NOMO-1 treated with DMSO at 0.1 percent for 48 hours (cell line): ENCODE measurements at regions not wholly inside any gene's neighbourhood (a gene's known extent, or its start where the extent isn't known, plus 50 kb on each side); places are given as distances from the start of the nearest gene placed in this dataset.

Experiments
- DNase-seq: peaks from one replicate; lab custom pipeline; 2025; ENCODE audit not compliant: unreplicated experiment; lab: John Stamatoyannopoulos, UW

DNA sequence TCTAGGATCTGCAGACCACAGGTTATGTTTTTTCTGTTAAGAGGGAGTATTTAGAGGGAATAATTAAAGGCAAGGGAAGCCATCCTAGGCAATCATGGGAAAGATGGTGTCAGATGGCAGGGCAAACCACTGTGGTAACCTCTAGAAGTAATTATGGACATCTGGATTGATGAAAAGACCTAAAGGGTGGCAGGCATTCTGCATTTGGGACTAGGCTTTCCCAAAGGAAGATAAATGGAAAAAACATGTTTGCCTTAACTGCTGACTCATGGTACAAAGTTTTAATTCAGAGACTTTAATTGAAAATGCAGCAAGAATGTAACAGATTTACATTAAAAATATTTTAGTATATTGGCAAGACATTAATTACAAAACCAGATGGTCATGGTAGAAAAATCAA lies 88.1 kb downstream of the TMEM30B start:
- no peak for DNase-seq

DNA sequence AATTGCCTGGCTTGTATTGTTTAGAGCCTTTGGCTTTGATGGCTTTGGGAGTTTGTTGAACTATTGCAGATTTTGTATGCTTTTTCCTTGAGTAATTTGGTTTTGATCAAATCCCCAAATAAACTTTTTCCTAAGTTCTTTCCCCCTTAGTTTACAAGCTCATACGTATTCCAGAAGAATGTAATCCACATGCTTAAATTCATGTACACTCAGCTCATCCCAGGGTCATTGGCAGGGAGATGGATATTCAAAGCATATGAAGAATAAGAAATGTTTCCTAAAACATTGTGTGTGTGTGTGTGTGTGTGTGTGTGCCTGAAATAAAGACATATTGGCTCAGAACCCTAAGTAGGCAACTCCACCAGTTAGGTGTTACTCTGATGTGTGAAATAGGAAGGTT lies 89.4 kb downstream of the TMEM30B start:
- no peak for DNase-seq

DNA sequence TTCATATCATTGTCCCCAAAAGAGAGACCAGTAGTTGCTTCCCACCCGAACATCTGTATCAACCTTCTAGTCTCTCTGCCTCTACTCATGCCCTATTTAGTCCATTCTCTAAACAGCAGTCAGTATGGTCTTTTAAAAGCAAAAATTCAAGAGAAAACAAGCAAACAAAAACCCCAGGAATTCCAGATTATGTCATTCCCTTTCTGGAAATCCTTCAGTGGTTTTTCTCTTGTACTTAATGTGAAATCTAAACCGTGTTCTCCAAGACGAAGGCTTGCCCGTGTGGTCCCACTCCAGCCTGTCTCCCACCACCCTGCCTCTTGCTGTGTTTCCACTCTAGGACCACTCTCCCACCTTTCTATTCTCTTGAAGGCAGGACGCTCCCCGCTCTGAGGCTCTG lies 90.8 kb downstream of the TMEM30B start:
- DNase-seq: no peak

- DNase-seq: peak; percentile 43
These were observed 91.9 kb downstream of the TMEM30B start for GRCh38 chr14:61188978-61189808.

- DNase-seq: no peak
These were observed 92.9 kb downstream of the TMEM30B start for GRCh38 chr14:61188196-61188595.

- DNase-seq: no peak
These were observed 93.8 kb downstream of the TMEM30B start for GRCh38 chr14:61187196-61187905.

DNA sequence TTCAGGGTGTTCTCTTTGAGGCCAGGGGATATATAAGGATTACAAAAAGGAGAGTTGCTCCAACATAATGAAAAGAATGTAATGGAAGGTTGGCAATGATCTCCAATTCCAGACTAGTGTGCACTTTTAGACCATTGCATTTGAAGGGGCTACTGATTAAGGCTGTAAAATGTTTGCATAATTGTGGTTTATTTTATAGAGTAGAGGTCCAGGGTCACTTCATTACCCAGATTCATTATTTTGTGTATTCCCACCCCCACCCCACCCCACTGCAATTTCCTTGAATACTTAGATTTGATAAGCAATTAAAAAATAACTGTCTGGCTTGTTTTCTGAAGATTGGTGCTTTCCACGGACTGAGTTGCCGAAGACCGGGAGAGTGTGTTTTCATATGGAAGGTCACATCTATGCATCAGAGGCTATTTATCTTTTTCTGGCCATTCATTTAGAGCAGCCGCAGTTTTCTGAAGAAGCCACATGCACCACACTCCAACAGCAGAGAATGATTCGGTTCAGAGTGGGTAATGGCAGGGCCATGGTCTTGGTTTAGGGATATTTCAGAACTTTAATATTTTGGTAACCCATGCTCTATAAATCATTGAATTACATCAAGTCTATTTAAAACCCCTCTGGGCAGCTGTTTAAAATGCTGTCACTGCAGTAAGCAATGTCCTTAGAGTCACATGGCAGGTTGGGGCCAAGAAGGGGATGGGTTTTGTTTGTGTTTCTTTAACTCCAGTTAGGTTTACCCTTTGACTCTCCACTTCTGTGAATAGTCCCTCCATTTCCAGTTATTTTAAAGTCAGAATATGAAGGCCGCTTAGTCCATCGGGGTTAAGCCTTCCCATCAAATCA lies 94.6 kb downstream of the TMEM30B start:
- DNase-seq: no peak

DNA sequence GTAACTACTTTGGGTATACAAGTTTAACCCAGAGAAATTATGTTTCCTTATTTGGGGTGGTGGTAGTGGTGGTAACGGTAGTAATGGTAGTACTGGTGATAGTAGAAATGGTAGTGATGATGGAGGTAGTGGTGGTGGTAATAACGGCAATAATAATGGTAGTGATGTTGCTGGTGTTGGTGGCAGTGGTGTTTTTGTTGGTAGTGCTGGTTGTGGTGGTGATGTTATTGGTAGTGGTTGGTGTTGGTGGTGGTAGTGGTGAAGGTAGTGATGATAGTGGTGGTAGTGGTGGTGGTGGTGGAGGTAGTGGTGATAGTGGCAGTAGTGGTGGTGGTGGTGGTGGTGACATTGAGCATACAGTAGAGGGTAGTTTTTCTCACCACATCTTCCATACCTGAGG lies 95.6 kb downstream of the TMEM30B start:
- DNase-seq: no peak

DNA sequence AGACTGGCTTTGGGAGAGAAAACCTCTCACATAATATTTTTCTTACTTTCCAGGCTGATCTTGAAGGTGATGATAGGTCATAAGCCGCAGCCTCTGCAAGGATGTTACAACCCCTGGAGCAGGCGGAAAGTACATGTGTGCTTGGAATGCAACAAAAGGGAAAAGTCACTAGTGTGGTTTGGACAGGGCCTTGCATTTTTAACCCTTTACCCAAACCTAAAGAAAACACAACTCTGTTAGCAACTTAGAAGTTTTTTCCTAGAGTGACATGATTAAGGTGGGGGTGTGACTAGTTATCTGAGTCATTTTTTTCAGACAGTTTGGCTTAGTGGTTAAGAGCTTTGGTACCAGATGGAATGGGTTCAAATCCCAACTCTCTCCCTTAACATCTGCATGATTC lies 97.0 kb downstream of the TMEM30B start:
- DNase-seq: no peak

DNA sequence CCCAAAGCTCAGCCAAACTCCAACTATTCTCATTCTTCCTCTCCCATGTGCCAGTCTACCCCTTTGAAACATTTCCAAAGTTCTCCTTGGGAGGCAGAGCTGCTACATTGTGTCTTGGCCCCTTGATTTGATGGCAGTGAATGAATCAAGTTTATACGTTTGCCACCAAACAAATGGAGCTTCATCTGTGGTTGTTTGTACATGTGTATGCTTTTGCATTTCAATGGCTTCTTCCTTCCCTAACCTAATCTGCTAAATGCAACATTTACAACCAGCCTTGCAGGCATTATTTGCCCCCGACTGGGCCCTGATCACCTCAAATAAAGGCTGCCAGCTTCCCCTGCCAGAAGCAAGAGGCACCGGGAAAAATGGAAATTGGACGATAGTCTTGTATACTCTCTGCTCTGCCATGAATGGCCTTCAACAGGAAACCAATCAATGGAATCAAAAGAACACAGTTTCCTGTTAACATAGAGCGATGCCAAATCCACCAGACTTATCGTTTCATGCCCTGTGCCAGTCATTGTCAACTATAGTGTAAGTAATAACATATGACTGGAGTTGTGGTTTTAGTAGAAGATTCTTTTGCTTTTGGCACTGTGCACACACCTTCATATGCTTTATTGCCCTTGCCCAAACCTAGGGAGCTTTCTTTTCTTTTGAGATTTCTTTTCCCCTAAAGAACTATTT lies 97.8 kb downstream of the TMEM30B start:
- no peak for DNase-seq

DNA sequence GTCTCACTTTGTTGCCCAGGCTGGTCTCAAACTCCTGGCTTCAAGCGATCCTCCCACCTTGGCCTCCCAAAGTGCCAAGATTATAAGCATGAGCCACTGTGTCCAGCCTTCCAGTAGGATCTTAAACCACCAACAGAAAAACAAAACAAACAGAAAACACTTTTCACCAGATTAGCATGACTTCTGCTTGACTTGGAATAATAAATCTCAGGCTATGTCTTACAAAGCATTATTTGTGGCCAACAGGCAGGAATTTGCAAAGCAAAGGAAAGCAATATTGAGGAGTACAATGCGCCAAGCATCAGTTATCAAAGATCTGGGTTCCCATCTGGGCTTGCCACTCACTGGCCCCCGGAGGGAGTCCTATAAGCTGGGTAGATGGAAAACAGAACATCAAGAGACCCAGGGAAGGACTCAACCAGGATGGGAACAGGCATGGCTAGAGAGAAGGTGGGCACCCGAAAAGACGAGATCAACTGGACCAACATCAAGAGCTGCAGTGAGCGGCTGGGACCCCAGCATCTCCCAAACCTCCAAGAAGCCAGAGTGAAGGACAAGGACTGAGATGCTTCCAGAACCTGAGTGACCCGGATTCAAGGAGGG lies 101.2 kb downstream of the TMEM30B start:
- DNase-seq: no peak

GRCh38 chr14:61179061-61179690 lies 102.0 kb downstream of the TMEM30B start:
- no peak for DNase-seq

- DNase-seq: no peak
These were observed 102.7 kb downstream of the TMEM30B start for GRCh38 chr14:61178226-61179060.

GRCh38 chr14:61177279-61178225 lies 103.6 kb downstream of the TMEM30B start:
- no peak for DNase-seq

DNA sequence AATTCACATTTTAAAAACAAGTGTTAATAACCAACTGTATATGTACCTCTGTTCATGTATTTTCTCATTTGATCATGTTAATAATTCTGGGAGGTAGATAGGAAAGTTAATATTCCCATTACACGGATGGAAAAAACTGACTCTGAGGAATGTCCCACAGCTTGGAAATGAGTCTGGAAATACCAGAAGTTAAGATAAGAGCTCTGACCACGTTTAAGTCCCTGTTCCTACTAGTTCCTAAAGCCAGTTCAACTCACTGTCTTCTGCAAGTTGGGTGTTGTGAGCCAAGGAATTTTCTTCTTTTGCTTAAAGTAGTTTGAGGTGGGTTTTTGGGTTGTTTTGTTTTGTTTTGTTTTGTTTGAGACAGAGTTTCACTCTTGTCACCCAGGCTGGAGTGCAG lies 104.5 kb downstream of the TMEM30B start:
- no peak for DNase-seq

- DNase-seq: no peak
These were observed 106.2 kb downstream of the TMEM30B start for GRCh38 chr14:61174987-61175386.

DNA sequence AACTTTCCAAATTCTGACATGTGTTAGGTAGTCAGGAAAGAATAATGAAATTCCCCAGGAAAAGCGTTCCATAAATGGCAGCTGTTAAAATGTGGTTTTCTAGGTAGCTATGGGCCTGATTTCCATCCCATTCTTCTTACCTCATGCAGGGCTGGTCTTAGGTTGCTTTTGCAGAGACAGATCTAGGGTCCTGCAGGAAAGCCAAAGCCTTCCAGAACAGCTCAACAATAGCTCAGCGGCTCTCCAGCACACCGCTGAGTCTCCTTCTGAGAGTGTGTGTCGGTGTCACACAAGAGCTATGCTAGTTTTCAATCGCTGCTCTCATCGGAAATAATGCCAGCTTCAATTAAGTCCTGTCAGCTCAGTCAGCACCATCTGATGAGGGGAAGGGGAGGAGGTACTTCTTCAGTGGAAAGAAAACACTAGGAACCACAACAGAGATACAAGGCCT lies 106.7 kb downstream of the TMEM30B start:
- no peak for DNase-seq

- DNase-seq: no peak
These were observed 109.4 kb downstream of the TMEM30B start for GRCh38 chr14:61171727-61172126.
